Stimulated activated CD4-positive, alpha-beta T cell treated with anti-CD3 and anti-CD28 coated beads, Interleukin-4, amount 100 ng/mL, for 48 hours (primary cell): ENCODE measurements at regions not wholly inside any gene's neighbourhood (a gene's known extent, or its start where the extent isn't known, plus 50 kb on each side); places are given as distances from the start of the nearest gene placed in this dataset.
"Not testable (repeated sequence)": the region's sequence is repeated elsewhere in the genome, so short reads cannot be mapped to it uniquely, and the experiment has no call there.

Source experiments
- DNase-seq, 2 donors: peaks; one replicate each; pipeline ENCODE4 v3.0.0-alpha.2; 2020; ENCODE audit warnings: low read depth in 2 of 2

DNA sequence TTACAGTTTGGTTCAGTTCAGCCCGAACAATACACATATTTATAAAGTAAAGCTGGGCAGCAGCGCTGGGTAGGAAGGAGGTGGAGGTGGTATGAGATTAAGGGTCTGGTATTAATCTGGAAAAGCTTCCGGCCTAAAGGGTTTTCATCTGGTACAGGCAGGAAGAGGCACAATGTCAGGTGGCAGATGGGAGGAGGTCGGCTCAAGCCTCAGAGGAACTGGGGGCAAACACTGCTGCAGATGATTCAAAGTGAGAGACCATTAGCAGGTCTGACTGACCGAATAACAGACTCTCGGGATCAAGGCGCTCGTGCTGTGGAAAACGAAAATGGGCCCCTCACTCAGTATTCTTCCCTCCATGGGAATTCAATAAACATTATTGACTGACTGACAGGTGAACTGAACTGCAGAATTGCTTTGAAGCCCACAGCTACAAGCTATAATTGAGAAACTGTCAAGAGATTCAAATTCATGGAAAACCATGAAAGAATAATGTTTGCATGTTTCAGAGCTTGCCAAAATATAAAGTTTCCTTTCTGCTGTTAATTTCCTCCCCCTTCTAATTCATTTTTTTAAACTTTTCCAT lies 75.3 kb downstream of the TMEM167A start:
- DNase-seq: no peak

DNA sequence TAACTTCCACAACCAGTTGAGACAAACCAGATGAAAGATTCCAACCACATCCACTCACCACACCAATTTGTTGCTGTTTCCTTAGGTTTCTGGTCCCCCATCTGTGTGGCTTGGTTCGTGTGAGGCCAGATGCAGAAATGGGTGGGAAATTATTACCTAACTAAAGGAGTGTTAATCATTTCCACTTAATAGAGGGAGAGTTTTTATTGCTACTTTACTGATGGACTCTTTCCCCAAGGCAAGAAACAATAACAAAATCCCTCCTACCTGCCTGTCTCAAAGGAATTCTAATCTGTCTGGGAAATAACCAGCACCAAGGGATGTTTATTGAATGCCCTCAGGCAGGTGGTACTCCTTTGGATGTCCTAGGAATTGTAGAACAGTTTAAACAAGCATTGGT lies 76.3 kb downstream of the TMEM167A start:
- DNase-seq: no peak

DNA sequence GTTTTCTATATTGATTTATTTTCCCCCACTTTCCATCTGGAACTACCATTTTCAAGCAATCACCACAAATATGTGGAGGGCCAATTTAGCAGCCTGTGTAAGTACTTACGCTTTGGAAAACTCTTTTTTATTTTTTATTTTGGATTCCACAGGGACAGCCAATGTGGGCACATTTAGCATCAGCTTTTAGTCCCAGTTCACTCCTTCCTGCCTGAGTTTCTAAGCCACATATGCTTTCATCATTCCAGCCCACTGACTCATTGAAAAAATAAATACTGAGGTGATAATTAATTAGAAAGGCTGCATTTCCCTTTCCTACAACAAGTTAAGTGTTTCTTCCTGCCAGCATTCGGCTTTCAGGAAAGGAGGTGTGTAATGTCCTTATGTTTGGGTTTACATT lies 76.8 kb downstream of the TMEM167A start:
- DNase-seq: no peak

DNA sequence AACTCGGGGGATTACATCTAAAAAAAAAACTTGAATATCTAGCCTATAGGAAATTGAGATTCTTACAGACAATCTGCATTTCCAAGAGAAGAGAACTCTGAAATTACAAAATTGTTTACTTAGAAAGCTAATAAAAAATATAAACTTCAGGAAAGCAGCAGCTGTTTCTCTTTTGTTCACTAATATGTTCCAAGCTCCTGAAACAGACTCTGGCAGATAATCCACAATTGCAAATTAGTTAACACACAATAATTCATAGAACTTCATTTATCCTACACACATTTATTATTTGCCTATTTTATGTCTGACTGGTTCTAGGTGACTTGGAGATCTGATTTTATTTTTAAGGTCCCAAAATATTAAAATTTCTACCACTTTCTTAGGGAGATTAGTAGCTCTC lies 83.8 kb downstream of the TMEM167A start:
- no peak for DNase-seq

DNA sequence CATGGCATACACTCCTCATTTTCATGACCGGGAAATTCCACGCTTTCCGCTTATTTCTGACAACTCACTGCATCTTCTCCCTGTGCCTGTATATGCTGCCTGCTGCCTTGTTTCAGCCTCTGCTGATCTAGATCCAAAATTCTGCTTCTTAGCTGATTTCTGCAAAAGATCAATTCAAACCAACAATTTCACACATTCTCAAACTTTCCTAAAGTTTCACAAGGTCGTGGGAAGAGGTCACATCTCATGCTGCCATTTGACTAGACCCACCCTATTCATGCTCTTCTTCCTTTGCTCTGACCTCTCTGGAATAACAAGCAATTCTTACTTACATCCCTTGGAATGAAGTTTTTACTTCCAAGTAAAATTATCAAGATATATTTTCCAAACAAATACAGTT lies 84.5 kb downstream of the TMEM167A start:
- no peak for DNase-seq

DNA sequence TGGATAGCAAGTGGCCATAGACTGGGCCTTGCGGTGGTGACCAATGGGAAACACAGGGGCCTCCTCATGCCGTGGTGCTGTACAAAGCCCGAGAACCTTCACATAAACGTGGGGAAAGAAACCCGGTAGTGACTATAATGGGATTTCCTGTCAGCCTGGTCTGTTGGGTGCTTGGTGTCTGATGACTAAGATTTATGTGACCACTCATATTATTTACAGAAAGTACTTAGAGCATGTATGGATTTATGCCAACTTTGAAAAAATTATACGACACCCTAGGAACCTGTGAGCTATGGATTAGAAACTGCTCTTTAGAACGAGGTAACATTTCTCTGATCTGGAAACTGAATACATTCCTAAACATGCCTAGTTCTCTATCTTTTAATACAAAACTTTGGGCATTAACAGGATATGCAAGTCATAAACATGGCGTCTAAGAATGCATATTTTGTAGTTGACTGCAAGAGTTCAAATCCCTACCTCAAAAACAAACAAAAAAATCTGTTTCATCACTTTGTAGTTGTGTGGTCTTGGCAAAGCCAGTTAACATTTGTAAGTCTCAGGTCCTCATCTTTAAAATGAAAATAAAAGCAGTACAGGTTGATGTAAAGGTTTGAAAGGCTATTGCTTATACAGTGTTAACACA lies 85.4 kb downstream of the TMEM167A start:
- no peak for DNase-seq

DNA sequence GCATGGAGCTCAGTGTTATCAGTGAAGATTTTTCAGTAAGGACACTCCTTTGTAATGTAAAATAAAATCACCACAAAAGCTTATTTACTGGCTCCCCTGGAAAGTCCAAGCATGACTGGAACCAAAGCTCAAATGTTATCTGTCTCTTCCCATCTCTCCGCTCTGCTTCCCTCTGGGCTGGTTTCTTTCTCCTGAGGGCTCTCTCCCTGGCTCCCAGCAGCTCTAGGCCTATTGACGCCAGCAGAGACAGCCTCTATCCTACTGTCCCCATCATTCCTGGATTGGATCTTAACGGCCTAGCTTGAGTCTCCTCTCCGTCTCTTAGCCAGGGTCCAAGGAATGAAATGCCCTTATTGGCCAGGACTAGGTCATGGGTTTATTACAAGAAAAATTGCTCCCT lies 86.1 kb downstream of the TMEM167A start:
- DNase-seq: no peak

DNA sequence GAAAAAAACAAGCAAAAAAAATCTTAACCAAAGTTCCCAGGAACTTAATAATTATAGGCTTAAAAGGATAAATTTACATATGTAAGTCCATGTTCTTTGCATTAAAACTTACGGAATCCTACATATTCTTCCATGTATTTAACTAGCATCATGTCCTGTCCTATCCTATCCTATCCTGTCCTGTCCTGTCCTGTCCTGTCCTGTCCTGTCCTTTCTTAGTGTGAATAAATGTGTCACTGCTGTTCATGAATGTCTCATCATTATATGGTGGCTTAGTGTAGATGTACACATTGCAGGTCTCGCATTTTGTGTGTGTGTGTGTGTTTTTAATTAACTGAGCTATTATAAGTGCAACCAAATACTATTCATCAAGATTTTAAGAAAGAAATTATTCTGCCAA lies 90.0 kb downstream of the TMEM167A start:
- no peak for DNase-seq

DNA sequence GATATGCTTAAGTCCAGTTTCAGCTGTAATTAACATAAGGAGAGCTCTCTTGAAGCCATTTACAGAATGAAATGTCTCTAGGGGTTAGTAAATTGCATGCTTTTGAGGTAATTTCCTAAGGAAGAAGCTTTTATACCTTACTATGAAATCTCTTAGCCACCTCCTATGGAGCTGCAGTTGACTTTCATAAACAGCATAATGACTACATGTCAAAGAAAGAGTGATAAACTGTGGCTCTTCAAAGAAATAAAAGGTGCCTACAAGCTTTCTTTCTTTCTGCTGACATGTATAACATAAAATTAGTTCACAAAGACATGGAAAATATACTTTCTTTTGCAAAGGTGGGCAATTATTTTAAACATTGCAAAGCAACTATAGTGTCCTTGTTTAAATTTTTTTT lies 90.8 kb downstream of the TMEM167A start:
- no peak for DNase-seq

DNA sequence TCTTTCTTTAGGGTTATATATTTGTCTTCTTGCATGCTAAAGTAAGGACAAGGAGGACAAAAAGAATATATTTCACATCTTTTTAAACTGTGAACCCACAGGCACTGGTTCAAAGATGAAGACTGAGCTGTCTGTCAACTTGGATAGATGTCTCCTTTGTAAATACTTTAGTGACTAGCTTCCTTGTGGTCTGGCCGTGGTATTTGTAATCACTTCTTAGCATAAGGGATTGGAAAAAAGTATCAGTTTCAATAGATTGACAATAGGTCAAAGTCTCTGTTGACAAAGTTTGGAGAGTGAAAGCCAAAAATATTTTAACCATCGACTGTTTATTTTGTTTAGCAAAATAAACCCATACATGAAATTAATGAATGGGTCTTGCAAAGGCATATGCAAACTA lies 91.4 kb downstream of the TMEM167A start:
- no peak for DNase-seq

DNA sequence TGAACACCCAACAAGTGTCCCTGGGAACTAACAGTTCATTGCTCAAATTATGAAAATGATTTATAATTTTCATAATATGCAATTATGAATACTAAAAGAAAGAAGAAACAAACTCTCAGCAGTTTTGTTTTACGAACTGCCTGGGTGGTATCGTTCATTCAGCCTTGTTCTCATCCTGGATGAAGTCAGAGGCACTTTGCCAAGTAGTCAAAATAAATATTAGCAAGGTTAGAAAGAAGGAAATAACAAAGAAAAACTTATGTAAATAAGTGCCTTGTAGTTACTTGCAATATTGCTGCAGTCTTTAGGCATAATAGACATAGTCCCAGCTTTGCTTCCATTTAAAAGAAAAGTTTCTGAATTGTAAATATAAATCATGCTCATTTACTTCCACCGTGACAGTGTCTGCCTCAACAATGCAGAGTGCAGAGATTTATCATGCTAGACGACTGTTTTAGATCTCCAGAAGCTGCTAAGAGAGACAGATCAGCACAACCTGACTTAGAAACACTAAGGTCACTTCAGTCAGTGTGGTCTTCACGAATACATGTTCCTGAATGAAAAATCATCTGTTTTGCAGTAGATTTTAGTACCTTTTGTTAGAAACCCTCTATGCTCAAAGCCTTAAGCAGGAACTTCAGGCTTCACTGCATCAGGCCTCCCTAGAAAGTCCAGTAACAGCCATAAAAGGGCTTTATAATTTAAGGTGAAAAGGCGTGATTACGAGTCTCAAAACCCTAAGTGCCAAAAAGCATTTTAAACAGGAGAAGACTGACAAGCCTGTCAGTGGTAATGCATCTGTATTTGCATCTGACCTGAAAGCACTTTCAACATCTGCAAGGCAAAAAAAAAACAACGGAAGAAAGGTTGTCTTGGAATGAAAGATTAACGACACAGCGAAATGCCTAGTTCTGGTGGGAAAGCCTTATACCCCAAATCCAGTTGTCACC lies 92.1 kb downstream of the TMEM167A start:
- DNase-seq: no peak

DNA sequence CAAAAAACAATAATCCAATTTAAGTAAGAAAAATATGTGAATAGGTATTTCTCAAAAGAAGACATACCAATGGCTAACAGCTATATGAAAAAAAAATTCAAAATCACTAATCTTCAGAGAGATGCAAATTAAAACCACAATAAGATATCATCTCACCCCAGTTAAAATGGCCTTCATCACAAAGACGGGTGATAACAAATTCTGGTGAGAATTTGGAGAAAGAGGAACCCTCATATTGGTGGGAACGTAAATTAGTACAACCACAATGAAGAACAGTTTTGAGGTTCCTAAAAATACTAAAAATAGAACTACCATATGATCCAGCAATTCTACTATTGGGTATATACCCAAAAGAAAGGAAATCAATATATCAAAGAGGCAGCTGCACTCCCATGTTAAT lies 94.3 kb downstream of the TMEM167A start:
- no peak for DNase-seq

DNA sequence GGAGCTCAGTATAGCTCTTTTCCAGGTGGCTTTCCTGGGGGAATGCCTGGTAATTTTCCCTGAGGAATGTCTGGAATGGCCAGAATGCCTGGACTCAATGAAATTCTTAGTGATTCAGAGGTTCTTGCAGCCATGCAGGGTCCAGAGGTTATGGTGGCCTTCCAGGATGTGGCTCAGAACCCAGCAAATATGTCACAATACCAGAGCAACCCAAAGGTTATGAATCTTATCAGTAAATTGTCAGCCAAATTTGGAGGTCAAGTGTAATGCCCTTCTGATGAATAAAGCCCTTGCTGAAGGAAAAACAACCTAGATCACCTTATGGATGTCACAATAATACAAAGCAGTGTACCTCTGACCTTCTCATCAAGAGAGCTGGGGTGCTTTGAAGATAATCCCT lies 100.3 kb downstream of the TMEM167A start:
- DNase-seq: not testable (repeated sequence)

DNA sequence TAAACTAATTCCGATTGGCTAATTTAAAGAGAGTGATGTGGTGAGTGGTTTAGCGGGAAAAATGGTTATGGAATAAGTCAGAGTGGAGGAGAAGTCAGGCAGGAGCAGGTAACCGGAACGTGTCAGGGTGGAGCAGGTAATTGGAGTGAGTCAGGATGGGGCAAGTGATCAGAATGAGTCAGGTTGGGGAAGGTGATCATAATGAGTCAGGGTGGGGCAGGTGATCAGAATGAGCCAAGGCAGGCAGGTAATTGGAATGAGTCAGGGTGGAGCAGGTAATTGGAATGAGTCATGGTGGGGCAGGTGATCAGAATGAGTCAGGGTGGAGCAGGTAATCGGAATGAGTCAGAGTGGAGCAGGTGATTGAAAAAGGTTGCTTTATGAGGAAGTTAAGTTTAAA lies 101.4 kb downstream of the TMEM167A start:
- DNase-seq: no peak

DNA sequence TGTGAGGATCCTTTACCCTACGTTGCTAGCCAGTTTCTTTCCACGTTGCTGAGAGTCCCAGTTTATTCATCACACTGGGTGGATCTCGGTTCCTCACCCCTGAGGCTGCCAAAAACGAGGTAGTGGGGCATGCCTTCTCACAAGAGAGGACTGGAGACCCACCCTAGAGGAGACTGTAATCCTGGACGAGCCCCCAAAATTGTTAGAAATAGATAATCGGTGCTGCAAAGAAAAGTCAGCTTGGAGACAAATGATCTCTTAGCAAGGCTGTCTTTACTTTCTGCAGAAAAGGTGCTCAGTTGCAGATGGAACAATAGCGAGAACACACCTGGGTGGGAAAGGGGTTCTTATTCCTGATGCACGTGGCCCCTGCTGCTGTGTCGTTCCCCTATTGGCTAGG lies 101.8 kb downstream of the TMEM167A start:
- no peak for DNase-seq

DNA sequence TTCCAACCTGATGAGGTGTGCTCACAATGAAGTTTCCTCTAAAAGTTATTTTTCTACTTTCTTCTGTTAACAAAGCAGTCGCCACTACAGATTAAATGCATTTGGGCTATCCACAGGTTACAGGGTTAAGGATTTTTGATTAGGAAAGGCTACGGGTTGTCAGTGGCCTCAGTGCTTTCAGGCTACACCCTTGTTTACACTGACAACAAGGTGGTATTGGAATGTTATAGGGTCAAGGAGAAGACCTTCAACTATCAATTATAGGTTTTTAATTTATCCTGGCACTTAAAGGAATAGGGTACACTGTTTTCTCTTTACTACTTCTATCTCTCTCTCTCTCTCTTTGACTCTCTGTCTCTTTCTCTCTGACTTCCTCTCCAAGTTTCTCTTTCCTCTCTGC lies 102.8 kb downstream of the TMEM167A start:
- DNase-seq: not testable (repeated sequence)

DNA sequence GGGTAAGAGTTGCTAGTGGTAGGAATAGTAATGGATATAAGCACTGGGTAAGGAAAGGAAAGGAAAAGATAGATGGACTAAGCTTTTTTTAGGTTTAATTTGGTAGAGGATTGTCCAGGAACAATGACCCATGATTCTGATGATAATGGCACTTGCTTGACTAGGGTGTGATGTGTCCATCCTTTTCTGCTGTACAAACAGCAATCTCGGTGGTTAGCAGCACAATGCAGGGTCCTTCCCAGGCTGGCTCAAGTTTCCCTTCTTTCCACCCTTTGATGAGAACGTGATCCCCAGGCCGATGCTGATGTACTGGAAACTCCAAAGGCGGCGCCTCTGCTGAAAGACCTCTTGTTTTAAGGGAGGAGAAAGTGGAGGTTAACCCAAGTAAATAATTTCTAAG lies 105.3 kb downstream of the TMEM167A start:
- DNase-seq: no peak

DNA sequence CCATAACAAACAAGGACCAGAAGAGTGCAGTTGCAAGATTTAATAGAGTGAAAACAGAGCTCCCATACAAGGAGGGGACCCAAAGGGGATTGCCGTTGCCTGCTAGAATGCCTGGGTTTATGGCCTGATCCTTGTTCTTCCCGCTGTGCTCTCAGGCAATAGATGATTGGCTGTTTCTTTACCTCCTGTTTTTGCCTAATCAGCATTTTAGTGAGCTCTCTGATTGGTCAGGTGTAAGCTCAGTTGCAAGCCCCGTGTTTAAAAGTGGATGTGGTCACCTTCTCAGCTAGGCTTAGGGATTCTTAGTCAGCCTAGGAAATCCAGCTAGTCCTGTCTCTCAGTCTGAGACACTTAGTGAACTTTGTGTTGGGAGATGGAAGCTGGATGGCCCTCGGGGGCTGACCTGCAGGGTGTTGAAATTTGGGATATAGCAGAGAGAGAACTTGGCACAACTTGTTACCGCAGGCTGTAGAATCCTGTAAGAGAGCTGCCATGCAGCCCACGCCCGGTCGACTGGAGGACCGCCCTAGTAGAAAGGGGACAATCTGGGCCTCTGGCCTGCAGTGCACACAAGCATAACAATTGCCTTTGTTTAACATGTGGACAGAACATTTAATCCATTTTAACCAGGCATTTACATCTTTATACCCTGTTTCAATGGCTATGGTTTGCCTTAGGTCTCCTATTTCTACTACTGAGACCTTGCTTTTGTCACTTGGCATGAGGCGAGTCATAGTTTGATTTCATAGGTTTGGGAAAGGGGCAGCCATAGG lies 106.0 kb downstream of the TMEM167A start:
- DNase-seq: not testable (repeated sequence)

DNA sequence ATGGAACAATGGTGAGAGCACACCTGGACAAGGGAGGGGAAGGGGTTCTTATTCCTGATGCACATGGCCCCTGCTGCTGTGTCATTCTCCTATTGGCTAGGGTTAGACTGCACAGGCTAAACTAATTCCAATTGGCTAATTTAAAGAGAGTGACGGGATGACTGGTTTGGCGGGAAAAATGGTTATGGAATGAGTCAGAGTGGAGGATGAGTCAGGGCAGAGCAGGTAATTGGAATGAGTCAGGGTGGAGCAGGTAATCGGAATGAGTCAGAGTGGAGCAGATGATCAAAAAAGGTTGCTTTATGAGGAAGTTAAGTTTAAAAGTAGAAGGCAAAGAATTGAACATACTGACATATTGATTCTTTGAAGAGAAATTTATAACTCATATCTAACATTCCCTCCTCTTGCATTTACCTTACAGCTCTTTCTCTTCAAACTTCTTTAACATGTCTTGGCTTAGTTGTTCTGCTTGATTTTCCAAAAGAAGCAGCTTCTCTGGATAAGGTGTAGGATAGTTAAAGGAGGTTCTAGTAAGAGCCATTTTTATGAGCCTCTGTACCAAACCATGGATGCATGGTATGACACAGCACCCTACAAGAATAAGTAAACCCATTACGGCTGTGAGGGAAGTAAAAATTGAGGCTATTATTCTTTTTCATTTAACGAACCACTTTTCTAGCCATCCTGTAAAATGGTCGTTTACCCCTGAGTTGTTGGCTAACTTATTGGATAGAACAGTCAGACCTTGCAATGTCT lies 107.8 kb downstream of the TMEM167A start:
- peak; percentile 2 to 33 for DNase-seq

DNA sequence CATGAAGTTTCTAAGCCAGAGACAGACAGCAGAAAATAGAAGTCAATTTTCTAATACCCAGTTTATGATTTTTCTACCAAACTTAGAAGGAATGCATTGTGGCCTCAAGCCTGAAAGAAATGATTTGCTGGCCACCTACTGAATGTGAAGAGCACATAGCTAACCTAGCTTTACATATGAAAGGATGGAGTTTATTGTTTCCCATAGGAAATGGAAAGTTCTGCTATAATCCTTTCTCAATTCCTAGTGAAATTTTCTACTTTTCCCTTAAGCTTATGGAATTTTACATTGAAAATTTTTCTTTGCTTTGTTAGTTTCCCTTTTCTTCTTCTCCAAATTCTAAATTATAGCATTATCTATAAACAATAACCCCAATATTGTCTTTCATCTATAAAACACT lies 110.1 kb downstream of the TMEM167A start:
- DNase-seq: no peak

DNA sequence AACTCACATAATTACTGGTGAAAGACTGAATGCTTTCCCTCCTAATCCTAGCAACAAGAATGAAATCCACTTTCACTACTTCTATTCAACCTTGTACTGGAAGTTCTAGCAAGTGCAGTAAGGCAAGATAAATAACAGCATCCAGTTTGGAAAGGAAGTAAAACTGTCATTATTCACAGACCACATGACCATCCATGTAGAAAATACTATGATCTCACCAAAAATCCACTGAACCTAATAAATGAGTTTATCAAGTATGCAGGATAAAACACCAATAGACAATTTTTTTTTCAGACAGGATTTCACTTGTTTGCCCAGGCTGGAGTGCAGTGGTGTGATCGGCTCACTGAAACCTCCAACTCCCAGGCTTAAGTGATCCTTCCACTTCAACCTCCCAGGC lies 117.7 kb downstream of the TMEM167A start:
- DNase-seq: no peak
